HCT116 (cell line): ENCODE measurements at regions not wholly inside any gene's neighbourhood (a gene's known extent, or its start where the extent isn't known, plus 50 kb on each side); places are given as distances from the start of the nearest gene placed in this dataset.

ENCODE experiments used
- CTCF ChIP-seq, 3 experiments: fragments of 200-600 bp in 1 of 3; sonication (generic) in 1 of 3; IDR thresholded peaks in 2 of 3; conservative IDR thresholded peaks in 1 of 3; 2 replicates each; pipeline ENCODE4 v1.5.1; 2012 to 2017; ENCODE audit warnings: low read depth in 2 of 3, low read length in 2 of 3, antibody characterized with exemption in 1 of 3, borderline replicate concordance in 1 of 3, control low read depth in 1 of 3, mild to moderate bottlenecking in 1 of 3, mixed read lengths in 1 of 3, mixed run types in 1 of 3, moderate library complexity in 1 of 3; ENCODE audit not compliant: insufficient read depth in 1 of 3
- FOSL1 ChIP-seq: IDR thresholded peaks from 2 replicates; pipeline ENCODE4 v1.6.1; 2012; ENCODE audit warnings: low read depth
- REST ChIP-seq: IDR thresholded peaks from 2 replicates; pipeline ENCODE4 v1.6.1; 2012; ENCODE audit warnings: low read depth
- SRF ChIP-seq: IDR thresholded peaks from 2 replicates; pipeline ENCODE4 v1.6.1; 2012; ENCODE audit warnings: low read depth
- TCF7L2 ChIP-seq: IDR thresholded peaks from 2 replicates; pipeline ENCODE4 v1.7.0; 2011; ENCODE audit warnings: borderline replicate concordance, inconsistent platforms; ENCODE audit not compliant: insufficient read depth, insufficient read length; ENCODE audit errors: extremely low read depth
- ZNF274 ChIP-seq: fragments of 200-500 bp; sonication (Bioruptor generic); IDR thresholded peaks from 2 replicates; pipeline ENCODE4 v1.6.1; 2014; ENCODE audit warnings: mild to moderate bottlenecking, low read depth, low read length, inconsistent platforms

- TF ChIP-seq ZNF274 (no peak), SRF (no peak), REST (no peak), FOSL1 (no peak), TCF7L2 (no peak), CTCF (IDR thresholded peaks at IDR 0.05 in 2 of 3, conservative IDR thresholded peaks at IDR 0.05 in 1 of 3; ENCODE audit: borderline replicate concordance in 1 of 3, insufficient read depth in 1 of 3, low read depth in 2 of 3, low read length in 2 of 3) (no peak)
These were observed 727.8 kb downstream of the CDH11 start for GRCh38 chr16:64394061-64394460.
